HCT116 (cell line): ENCODE measurements at regions not wholly inside any gene's neighbourhood (a gene's known extent, or its start where the extent isn't known, plus 50 kb on each side); places are given as distances from the start of the nearest gene placed in this dataset.

Experiments used
- ATAC-seq: fragments of 200-7000 bp; cut with Tn5 transposase; 2 replicates; pipeline ENCODE4 v1.9.1; 2020; ENCODE audit warnings: mild to moderate bottlenecking, moderate library complexity
- BruUV-seq: library from RNA; stranded (reverse); fragments of 400-500 nt; replicated peaks from 2 replicates; lab custom pipeline; 2021; lab: Mats Ljungman, UMichigan
- CTCF ChIA-PET: fragments of 300-600 bp; sonication (Branson Sonifier 250); formaldehyde crosslinking; loops from one replicate; lab custom pipeline; 2021; ENCODE audit warnings: antibody characterized with exemption; lab: Charles Lee
- POLR2A ChIA-PET: fragments of 300-600, 350-600 bp; sonication (Branson Sonifier 250); formaldehyde crosslinking; loops from one replicate; lab custom pipeline; 2021; ENCODE audit warnings: antibody characterized with exemption; lab: Charles Lee
- RAD21 ChIA-PET, 2 experiments: fragments of 300-600 bp; sonication (Branson Sonifier 250); formaldehyde crosslinking; loops; one replicate each; lab custom pipeline; 2023; ENCODE audit warnings: low total read pairs in 2 of 2; ENCODE audit not compliant: uncharacterized antibody in 2 of 2, unreplicated experiment in 2 of 2, low non-redundant PET in 1 of 2; lab: Charles Lee
- DNase-seq: peaks from one replicate; pipeline ENCODE4 v3.0.0-alpha.2; 2010; ENCODE audit warnings: low read depth, low spot score
- H2AFZ ChIP-seq: fragments of 200-600 bp; shearing (Covaris generic), sonication (generic); 2 replicates; pipeline ENCODE4 v1.6.1; 2017; ENCODE audit warnings: low read depth, mixed run types, mixed read lengths, antibody characterized with exemption, low read length; ENCODE audit not compliant: poor library complexity, severe bottlenecking
- H3K27ac ChIP-seq: 2 replicates; pipeline ENCODE4 v1.5.1; 2012; ENCODE audit warnings: low read depth, low read length
- H3K27me3 ChIP-seq: fragments of 200-600 bp; sonication (generic); 2 replicates; pipeline ENCODE4 v1.6.1; 2016; ENCODE audit warnings: mixed run types, low read length, mixed read lengths; ENCODE audit not compliant: insufficient read depth
- H3K36me3 ChIP-seq, 2 experiments: fragments of 200-500 bp in 1 of 2; fragments of 200-600 bp in 1 of 2; sonication (Bioruptor generic) in 1 of 2; sonication (generic) in 1 of 2; 2 replicates each; pipeline versions ENCODE4 v1.5.1 to v1.6.1; 2014 to 2016; ENCODE audit warnings: low read length in 2 of 2, inconsistent platforms in 1 of 2, mixed read lengths in 1 of 2, mixed run types in 1 of 2; ENCODE audit not compliant: insufficient read depth in 2 of 2, control insufficient read depth in 1 of 2
- H3K4me1 ChIP-seq, 2 experiments: fragments of 200-600 bp in 1 of 2; sonication (generic) in 1 of 2; 2 replicates each; pipeline versions ENCODE4 v1.5.1 to v1.6.1; 2012 to 2017; ENCODE audit warnings: low read length in 2 of 2, inconsistent platforms in 1 of 2, mild to moderate bottlenecking in 1 of 2, mixed read lengths in 1 of 2, mixed run types in 1 of 2, moderate library complexity in 1 of 2; ENCODE audit not compliant: insufficient read depth in 2 of 2, control insufficient read depth in 1 of 2
- H3K4me2 ChIP-seq: fragments of 200-600 bp; sonication (generic); 2 replicates; pipeline ENCODE4 v1.6.1; 2017; ENCODE audit warnings: mixed run types, low read length, mixed read lengths
- H3K4me3 ChIP-seq, 2 experiments: fragments of 200-600 bp in 1 of 2; sonication (generic) in 1 of 2; replicated peaks in 1 of 2; 2 replicates each; pipeline ENCODE4 v1.5.1; 2011 to 2016; ENCODE audit warnings: low read length in 2 of 2, control low read depth in 1 of 2, low read depth in 1 of 2, mild to moderate bottlenecking in 1 of 2, mixed read lengths in 1 of 2, mixed run types in 1 of 2
- H3K79me2 ChIP-seq: fragments of 200-600 bp; sonication (generic); 2 replicates; pipeline ENCODE4 v1.6.1; 2017; ENCODE audit warnings: mild to moderate bottlenecking, mixed run types, low read length, moderate library complexity, mixed read lengths; ENCODE audit not compliant: insufficient read depth
- H3K9ac ChIP-seq: fragments of 200-600 bp; sonication (generic); 2 replicates; pipeline ENCODE4 v1.6.1; 2016; ENCODE audit warnings: low read length, mixed read lengths
- H3K9me2 ChIP-seq: fragments of 200-600 bp; sonication (generic), shearing (Covaris generic); 2 replicates; pipeline ENCODE4 v1.6.1; 2017; ENCODE audit warnings: mixed run types, mild to moderate bottlenecking, moderate library complexity; ENCODE audit not compliant: insufficient read depth
- H3K9me3 ChIP-seq, 2 experiments: fragments of 200-500 bp in 1 of 2; fragments of 200-600 bp in 1 of 2; sonication (Bioruptor generic) in 1 of 2; sonication (generic) in 1 of 2; 2 replicates each; pipeline ENCODE4 v1.6.1; 2014 to 2017; ENCODE audit warnings: low read length in 2 of 2, mixed read lengths in 2 of 2, inconsistent platforms in 1 of 2, low read depth in 1 of 2, mild to moderate bottlenecking in 1 of 2, mixed run types in 1 of 2, moderate library complexity in 1 of 2; ENCODE audit not compliant: control insufficient read depth in 1 of 2, insufficient read depth in 1 of 2
- H4K20me1 ChIP-seq: fragments of 200-600 bp; sonication (generic), shearing (Covaris generic); 2 replicates; pipeline ENCODE4 v1.6.1; 2017; ENCODE audit warnings: mixed run types, mild to moderate bottlenecking, moderate library complexity; ENCODE audit not compliant: insufficient read depth
- CBX3 ChIP-seq: IDR thresholded peaks from 2 replicates; pipeline ENCODE4 v1.6.1; 2012; ENCODE audit warnings: low read depth
- CEBPB ChIP-seq: IDR thresholded peaks from 2 replicates; pipeline ENCODE4 v1.6.1; 2012; ENCODE audit warnings: low read depth
- EGR1 ChIP-seq: IDR thresholded peaks from 2 replicates; pipeline ENCODE4 v1.6.1; 2012; ENCODE audit warnings: low read depth
- EZH2phosphoT487 ChIP-seq: fragments of 200-600 bp; IDR thresholded peaks from 2 replicates; pipeline ENCODE4 v1.6.1; 2018; ENCODE audit warnings: antibody characterized with exemption, borderline replicate concordance
- FOSL1 ChIP-seq: IDR thresholded peaks from 2 replicates; pipeline ENCODE4 v1.6.1; 2012; ENCODE audit warnings: low read depth
- MAX ChIP-seq: IDR thresholded peaks from 2 replicates; pipeline ENCODE4 v1.6.1; 2012
- RAD21 ChIP-seq: IDR thresholded peaks from 2 replicates; pipeline ENCODE4 v1.6.1; 2012; ENCODE audit warnings: low read depth, mild to moderate bottlenecking
- SIN3A ChIP-seq: IDR thresholded peaks from 2 replicates; pipeline ENCODE4 v1.6.1; 2012; ENCODE audit warnings: low read depth
- SP1 ChIP-seq: IDR thresholded peaks from 2 replicates; pipeline ENCODE4 v1.6.1; 2012; ENCODE audit warnings: low read depth
- SRF ChIP-seq: IDR thresholded peaks from 2 replicates; pipeline ENCODE4 v1.6.1; 2012; ENCODE audit warnings: low read depth
- TCF7L2 ChIP-seq: IDR thresholded peaks from 2 replicates; pipeline ENCODE4 v1.7.0; 2011; ENCODE audit warnings: borderline replicate concordance, inconsistent platforms; ENCODE audit not compliant: insufficient read depth, insufficient read length; ENCODE audit errors: extremely low read depth
- YY1 ChIP-seq: IDR thresholded peaks from 2 replicates; pipeline ENCODE4 v1.6.1; 2011; ENCODE audit warnings: low read length, low read depth, moderate library complexity, mild to moderate bottlenecking; ENCODE audit not compliant: insufficient replicate concordance; ENCODE audit errors: extremely low read depth
- ZBTB33 ChIP-seq: IDR thresholded peaks from 2 replicates; pipeline ENCODE4 v1.6.1; 2011; ENCODE audit warnings: mild to moderate bottlenecking, low read length, moderate library complexity; ENCODE audit not compliant: insufficient replicate concordance; ENCODE audit errors: extremely low read depth
- ZFX ChIP-seq: fragments of 450-650 bp; IDR thresholded peaks from 2 replicates; pipeline ENCODE4 v1.6.1; 2017
- intact Hi-C: fragments of 100-400 bp; cut with micrococcal nuclease; formaldehyde crosslinking; loops from 2 replicates; pipeline ENCODE4 v1.10.0; 2022

GRCh38 chr7:156464339-156464738, 176.2 kb upstream of the RNF32 start:
- DNase-seq (no peak), ATAC-seq (no peak)
- no peak overlapping the region for H3K9ac ChIP-seq
- RAD21 ChIA-PET, result no interaction called here
- no TSS peak for BruUV-seq
- CTCF ChIA-PET, result no interaction called here
- no peak overlapping the region for H3K4me2 ChIP-seq
- H3K36me3 ChIP-seq, result no peaks in the 10 kb centered on the region
- no peaks in the 10 kb centered on the region for H3K79me2 ChIP-seq
- H3K4me3 ChIP-seq, result no peak overlapping the region
- H2AFZ ChIP-seq, result no peak overlapping the region
- H3K9me3 ChIP-seq, result no peaks in the 10 kb centered on the region
- intact Hi-C loops, result no loop called here
- H3K27ac ChIP-seq, result no peak overlapping the region
- H3K27me3 ChIP-seq, result peaks cover 7% of the 10 kb centered on the region; the same call in 1 of the 2 replicates
- TF ChIP-seq ZBTB33 (no peak), SRF (no peak), TCF7L2 (no peak), CBX3 (no peak), ZFX (no peak), MAX (no peak), YY1 (no peak)
- TF ChIP-seq, all 23 proteins: peak for 0
- no peaks in the 10 kb centered on the region for H3K4me1 ChIP-seq
- POLR2A ChIA-PET, result no interaction called here
- no peaks in the 10 kb centered on the region for H3K9me2 ChIP-seq
- no peaks in the 10 kb centered on the region for H4K20me1 ChIP-seq

DNA sequence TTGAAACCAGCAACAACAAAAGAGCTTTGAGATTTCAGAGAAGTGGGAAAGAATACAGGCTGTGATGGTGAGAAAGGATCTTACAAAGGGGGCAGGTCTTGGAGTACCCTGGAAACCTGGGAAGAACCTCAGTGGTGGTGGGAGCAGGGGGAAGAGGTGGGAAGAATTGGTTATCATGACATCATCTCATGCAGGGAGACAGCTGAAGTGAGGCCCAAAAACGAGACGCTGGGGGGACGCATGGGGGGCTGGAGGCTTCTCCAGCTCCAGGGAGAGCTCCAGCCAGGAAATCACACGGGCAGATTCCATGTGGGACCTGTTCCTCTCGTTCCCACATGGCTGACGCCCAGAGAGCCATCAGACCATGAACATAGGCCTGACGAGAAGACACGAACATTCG, 177.3 kb upstream of the RNF32 start:
- DNase-seq, result no peak
- ATAC-seq, result no peak
- no peaks in the 10 kb centered on the region for H3K4me1 ChIP-seq
- no peak overlapping the region for H3K27ac ChIP-seq
- no peaks in the 10 kb centered on the region for H3K36me3 ChIP-seq
- no peak overlapping the region for H3K4me2 ChIP-seq
- RAD21 ChIA-PET, result no interaction called here
- H3K79me2 ChIP-seq, result no peaks in the 10 kb centered on the region
- CTCF ChIA-PET, result no interaction called here
- H3K9me3 ChIP-seq, result no peaks in the 10 kb centered on the region
- no peak for TF ChIP-seq TCF7L2
- TF ChIP-seq EZH2phosphoT487, result no peak
- no peak for TF ChIP-seq FOSL1
- no peak for TF ChIP-seq RAD21
- TF ChIP-seq ZFX, result no peak
- no peak for TF ChIP-seq SP1
- no peak for TF ChIP-seq SIN3A
- TF ChIP-seq ZBTB33, result no peak
- no peak for TF ChIP-seq EGR1
- TF ChIP-seq MAX, result no peak
- no peak for TF ChIP-seq CEBPB
- POLR2A ChIA-PET, result no interaction called here
- H4K20me1 ChIP-seq, result no peaks in the 10 kb centered on the region
- H3K27me3 ChIP-seq, result peaks cover 7% of the 10 kb centered on the region; the same call in 1 of the 2 replicates
- no peak overlapping the region for H2AFZ ChIP-seq
- H3K4me3 ChIP-seq, result no peak overlapping the region
- H3K9ac ChIP-seq, result no peak overlapping the region
- no peaks in the 10 kb centered on the region for H3K9me2 ChIP-seq
- BruUV-seq, result no TSS peak
- intact Hi-C loops, result no loop called here
